Testis (tissue), 2 donors: ENCODE measurements at regions not wholly inside any gene's neighbourhood (a gene's known extent, or its start where the extent isn't known, plus 50 kb on each side); places are given as distances from the start of the nearest gene placed in this dataset.

Experiments
- POLR2A ChIP-seq: fragments of 450-650 bp; IDR thresholded peaks from one replicate; pipeline ENCODE4 v1.6.1; 2017; ENCODE audit warnings: antibody characterized with exemption, mild to moderate bottlenecking, moderate library complexity
- TF ChIP-seq, protein P1 (sequence below), 3 experiments: fragments of 450-650 bp in 2 of 3; fragments of 200-600 bp in 1 of 3; sonication (generic) in 1 of 3; IDR thresholded peaks; one replicate each; pipeline ENCODE4 v1.5.1; 2016 to 2019; ENCODE audit warnings: antibody characterized with exemption in 3 of 3, mild to moderate bottlenecking in 2 of 3, moderate library complexity in 1 of 3

DNA sequence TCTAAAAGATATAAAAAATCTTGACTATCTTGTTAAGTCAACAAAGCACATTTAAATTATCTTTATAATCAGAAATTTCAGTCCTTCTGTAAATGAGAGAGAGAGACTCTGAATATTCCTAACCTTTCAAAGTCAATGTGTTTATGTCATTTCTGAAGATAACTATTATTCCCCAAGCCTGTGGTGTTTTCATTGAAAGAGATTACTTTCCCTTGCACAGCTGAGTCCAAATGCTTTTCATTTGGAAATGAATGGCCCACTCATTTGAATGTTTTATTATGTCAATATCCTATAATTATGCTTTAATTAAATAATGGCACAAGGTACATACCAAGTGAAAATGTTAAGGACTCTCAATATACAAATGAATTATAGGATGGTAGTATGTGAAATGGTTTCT, 680.0 kb upstream of the DPPA4 start:
- TF ChIP-seq, protein P1, sequence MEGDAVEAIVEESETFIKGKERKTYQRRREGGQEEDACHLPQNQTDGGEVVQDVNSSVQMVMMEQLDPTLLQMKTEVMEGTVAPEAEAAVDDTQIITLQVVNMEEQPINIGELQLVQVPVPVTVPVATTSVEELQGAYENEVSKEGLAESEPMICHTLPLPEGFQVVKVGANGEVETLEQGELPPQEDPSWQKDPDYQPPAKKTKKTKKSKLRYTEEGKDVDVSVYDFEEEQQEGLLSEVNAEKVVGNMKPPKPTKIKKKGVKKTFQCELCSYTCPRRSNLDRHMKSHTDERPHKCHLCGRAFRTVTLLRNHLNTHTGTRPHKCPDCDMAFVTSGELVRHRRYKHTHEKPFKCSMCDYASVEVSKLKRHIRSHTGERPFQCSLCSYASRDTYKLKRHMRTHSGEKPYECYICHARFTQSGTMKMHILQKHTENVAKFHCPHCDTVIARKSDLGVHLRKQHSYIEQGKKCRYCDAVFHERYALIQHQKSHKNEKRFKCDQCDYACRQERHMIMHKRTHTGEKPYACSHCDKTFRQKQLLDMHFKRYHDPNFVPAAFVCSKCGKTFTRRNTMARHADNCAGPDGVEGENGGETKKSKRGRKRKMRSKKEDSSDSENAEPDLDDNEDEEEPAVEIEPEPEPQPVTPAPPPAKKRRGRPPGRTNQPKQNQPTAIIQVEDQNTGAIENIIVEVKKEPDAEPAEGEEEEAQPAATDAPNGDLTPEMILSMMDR (IDR thresholded peaks at IDR 0.05): no peak
- TF ChIP-seq POLR2A: no peak
